Stimulated activated CD4-positive, alpha-beta T cell treated with anti-CD3 and anti-CD28 coated beads, TNF-alpha, amount 100 ng/mL, for 1 hour (primary cell): ENCODE measurements at regions not wholly inside any gene's neighbourhood (a gene's known extent, or its start where the extent isn't known, plus 50 kb on each side); places are given as distances from the start of the nearest gene placed in this dataset.
A peak's percentile ranks its signal among the peaks of the same experiment; 100 is the strongest.

Experiments
- DNase-seq, 3 donors: peaks; one replicate each; pipeline ENCODE4 v3.0.0-alpha.2; 2020; ENCODE audit warnings: low read depth in 3 of 3, low spot score in 1 of 3

DNA sequence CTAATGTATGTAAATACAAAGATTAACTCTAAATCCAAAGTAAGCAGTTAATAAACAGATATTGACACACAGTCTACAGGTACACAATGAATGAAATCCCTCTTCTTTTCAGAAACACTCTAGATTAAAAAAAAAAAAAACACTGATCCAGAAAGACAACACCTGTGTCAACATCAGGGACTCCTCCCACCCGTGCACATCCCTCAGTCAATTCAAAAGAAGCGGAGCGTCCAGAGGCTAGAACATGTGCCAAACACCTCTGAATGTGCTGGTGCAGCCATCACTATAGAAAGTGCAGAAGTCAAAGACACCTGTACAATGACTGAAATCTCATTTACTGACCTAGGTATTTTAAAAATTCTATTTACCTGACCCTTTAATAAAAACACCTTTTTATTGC is 622.6 kb upstream of the ID2 start:
- DNase-seq, result no peak

DNA sequence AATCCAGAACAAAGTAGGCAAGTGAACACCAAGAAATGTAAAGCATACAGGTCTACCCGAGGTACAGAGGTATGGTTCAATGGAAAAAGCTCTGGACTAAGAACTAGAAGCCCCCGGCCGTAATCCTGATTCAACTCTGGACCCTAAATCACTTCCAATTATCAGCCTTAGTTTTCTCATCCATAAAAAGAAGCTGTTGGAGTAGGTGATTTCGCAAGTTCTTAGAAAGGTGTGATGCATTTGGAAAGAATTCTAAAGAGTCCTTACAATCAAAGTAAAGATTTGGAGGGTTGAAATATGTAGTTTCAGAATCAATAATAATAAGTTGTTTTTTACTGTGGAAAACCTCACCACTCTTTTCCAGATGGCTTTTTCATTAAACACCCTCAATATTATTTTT is 622.1 kb upstream of the ID2 start:
- no peak for DNase-seq

DNA sequence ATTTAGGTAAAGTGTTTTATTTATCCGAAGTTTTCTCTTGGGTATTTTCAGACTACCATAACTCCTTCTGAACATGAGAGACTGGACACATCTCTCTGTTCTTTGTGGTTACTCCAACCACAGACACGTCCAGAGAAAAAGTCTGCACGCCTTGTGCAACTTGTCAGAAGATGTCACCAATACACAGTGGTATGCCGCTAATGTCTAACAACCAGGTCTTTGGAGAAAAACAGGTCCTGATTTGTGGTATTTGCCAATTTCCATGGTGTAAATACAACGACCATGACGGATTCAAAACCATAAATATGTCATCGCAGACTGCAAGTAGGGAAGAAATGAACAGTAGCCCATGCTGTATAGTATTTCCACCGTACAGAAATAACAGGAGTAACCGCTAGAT is 620.6 kb upstream of the ID2 start:
- no peak for DNase-seq

DNA sequence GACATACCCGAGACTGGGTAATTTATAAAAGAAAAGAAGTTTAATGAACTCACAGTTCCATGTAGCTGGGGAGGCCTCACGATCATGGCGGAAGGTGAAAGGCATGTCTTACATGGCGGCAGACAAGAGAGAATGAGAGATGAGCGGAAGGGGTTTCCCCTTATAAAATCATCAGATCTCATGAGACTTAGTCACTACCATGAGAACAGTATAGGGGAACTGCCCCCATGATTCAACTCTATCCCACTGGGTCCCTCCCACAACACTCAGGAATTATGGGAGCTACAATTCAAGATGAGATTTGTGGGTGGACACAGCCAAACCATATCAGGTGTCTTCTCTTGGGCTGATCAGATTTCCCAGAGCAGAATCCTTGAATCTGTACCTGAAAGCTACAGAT is 617.3 kb upstream of the ID2 start:
- DNase-seq, result no peak

DNA sequence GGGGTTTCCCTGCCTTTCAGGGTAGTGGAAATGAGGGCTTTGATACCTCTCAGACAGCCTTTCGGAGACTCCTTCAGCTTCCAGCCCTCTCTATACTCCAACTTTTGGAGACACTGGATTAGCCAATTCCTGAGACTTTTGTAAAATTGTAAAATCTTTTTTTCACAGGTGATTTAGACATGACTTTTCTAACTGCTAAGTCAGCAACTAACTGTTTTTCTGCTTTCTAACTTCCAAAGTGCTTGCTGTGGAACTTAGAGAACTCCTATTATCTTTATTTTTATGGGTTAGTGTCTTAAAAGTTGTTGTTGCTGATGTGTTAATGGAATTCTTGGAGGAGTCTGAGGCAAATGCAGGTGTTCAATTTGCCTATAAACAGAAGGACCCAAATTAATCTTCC is 616.7 kb upstream of the ID2 start:
- DNase-seq, result no peak

DNA sequence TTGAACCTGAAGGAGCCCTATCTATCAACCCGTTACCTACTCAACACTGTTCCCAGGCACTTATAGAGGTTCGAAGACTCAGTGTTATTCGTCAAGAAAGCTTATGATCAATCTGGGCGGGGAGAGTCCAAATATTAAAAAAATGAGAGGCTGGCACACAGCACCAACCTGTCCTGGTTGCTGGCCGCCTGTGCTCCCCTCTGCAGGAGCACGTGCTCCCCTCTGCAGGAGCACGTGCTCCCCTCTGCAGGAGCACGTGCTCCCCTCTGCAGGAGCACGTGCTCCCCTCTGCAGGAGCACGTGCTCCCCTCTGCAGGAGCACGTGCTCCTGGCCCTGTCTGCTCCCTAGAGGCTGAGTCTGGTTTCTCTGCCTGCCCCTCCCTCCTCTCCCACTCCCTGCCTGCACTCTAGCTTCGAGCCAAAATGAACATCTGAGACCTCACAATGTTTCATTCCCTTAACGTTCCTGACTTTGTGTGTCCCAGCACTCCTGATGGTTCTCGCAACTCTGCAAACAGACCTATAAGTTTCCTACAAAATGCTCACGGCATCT is 614.0 kb upstream of the ID2 start:
- no peak for DNase-seq

DNA sequence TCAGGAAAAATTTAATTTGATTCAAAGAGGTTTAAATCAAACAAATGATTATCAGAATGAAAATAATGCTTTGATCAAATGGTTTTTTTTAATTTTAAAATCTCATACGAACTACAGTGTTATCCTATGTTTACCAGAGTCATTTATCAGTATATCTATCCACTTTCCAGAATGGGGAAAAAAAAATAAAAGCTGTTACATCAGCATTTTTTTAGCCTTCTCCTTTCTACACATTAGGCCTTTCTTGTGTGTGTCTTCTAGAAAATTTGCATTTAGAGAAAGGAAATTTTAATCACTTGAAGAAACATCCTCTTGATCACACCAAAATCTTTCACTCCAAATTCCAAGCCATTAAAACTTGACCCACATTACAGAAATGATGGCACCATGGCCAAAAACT is 608.9 kb upstream of the ID2 start:
- DNase-seq, result no peak

DNA sequence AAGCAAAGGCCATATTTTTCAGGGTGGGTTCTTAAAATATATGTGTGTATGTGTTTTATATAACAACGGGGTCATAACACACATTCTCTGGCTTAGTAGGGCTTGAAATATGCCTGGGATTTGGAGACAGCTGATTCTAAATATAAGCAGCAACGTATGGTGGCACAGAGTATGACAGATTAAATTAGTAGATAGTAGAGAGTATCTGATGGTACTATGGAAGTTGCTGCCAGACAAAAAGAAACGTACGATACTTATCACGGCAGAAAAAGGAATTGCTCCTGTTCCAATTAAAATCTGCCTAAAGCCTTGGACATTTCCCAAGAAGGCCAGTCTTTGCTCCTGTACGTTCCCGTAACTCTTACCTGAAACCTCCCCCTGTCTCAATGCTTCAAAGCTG is 607.9 kb upstream of the ID2 start:
- DNase-seq, result no peak

DNA sequence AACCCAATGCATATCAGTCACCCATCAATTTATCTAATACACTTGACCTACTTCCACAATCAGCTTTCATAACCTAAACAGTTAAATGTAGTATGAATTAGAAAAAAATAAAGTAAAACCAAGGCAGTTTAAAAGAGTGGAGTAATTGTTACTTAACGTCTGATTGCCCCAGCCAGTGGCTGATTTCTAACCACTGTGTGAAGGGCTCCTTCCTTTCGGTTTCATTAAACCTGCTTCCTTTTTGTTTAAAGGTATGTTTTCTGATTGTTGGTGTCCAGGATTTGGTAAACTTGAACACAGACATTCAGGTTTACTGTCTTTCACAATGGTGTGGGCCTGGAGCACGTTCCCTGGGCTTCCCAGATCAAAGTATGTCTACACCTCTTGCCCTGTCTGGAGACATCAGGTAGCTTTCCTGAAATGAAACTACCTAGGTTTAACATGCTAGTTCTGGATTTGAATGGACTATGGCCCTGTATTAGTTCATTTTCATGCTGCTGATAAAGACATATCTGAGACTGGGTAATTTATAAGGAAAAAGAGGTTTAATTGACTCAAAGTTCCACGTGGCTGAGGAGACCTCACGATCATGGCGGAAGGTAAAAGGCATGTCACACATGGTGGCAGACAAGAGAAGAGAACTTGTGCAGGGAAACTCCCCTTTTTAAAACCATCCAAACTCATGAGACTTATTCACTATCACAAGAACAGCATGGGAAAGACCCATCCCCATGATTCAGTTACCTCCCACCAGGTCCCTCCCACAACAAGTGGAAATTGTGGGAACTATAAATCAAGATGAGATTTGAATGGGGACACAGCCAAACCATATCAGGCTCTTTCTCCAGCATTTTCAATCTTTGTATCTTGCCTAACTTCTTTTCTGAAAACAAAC is 605.2 kb upstream of the ID2 start:
- no peak for DNase-seq

DNA sequence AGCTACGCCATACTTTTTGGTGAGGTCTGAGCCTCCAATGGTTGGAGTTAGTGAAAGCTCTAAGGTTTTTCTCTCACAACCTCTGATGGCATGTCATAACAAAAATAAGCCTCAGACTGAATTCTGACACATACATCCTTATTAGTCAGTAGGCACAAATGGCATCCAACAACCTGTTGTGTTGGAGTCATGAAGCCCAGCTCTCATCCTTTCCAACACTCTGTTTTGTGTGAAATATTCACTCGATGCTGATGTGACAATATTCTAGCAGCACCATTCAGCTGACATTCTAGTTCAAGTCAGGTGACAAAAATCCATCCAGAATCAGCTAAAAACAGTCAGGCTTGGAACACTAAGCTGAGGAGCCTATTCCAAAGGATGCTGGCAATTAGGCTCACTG is 603.2 kb upstream of the ID2 start:
- no peak for DNase-seq

DNA sequence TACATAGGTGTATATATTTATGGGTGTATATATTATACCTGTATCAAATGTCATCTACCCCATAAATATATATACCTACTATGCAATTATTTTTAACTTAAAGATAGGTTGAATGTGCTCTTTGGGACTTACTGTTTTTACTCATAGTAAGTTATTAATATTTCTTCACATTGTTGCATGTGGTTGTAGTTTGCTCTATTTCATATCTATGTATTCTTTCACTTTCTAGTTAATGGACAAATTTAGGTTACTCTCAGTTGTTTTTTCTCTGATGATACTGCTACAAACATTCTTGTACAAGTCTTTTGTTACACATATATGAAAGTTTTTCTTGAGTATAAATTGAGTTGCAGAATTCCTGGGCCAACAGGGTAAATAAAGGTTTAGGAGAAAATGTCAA is 601.8 kb upstream of the ID2 start:
- no peak for DNase-seq

DNA sequence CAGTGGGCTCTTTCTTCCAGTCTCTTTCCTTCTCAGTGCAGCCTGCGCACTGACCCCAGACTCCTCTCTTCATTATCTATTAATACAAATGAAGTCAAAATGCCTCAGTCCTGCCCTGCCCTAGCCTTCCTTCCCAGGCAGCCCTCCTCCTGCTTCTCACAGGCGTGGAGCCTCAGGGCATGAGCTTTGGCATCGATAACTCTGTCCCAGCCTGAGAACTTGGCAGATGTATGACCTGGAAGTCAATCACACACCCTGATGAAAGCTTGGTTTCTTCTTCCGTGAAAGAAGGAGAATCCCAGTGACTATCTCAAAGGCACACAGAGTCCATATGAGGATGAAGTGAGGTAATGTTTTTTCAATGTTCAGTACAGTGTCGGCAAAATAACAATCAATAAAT is 600.7 kb upstream of the ID2 start:
- DNase-seq, result no peak

DNA sequence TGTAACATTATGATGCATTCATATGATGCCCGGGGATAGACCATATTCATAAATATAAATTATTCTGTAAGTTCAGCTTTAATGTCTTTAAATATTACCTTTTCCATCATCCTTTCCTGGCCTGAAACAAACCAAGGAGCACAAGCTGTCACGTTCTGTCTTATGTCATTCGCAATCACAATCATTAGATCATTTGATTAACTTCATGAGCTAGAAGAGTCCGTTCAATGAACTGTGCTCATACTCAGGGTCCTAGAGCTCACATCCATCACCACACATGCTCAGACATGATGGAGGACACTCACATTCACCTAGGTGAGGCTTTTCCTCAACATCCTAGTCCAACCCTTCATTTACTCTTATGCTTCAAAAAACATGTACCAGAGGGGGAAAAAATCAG is 599.0 kb upstream of the ID2 start:
- no peak for DNase-seq

DNA sequence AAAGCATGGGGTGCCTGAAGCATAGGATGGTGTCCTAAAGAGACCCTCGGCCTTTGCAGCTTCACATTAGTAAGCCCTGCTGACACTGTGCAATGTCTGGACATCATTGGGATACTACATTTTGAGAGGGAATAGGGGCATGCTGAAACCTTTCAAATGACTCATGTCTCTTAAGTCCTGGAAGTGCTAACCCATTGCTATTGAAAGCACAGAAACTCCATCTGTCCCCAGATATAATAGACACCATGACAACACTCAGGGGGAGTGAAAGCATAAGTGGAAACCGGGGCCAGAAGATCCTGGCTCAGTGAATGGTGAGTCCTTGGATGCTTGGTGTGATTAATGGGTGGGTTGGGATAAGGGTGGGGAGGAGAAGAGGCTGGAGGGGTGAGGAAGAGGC is 595.5 kb upstream of the ID2 start:
- DNase-seq, result no peak

DNA sequence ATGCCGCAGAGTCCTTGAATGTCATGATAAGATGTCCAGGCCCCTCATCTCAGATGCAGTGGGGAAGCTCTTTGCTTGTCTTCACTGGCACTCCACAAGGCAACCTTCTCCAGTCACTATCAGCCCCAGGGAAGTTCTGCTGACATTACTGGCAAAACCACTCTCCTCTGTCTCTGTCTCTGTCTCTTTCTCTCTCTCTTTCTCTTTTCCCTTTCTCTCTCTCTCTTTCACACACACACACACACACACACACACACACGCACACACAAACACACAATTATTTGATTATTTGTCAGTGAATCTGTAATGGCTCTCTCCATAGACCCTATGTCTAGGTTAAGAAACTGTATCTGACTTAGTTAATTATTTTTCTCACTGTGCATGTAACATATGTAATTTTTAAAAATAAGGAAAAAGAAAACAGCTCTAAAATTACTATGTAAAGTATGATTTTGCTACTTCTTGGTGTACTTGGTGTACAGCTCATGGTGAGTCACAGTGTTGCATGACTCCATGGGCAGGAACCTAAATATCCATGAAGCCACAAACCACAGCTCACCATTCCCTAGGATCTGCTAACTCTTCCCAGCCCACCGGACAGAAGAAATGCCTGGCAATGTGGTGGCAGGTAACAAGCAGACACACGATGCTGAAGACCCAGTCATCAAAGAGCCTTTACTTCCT is 594.9 kb upstream of the ID2 start:
- DNase-seq, result no peak

DNA sequence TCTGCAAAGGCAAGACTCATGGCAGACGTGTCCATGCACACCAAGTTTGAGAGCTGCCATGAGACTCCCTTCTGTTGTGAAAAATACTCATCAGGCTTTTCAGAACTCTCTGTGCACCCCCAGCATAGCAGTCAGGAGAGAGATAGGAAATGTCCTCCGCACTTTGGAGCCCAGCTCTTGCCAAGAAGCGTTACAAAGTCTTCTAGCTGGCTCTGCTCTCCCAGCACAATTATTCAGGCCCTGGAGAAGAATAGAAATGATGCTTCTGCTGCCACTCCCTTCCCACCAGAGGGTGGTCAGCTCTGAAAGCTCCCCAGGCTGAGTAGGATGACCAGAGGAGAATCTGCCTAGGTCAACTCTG is 594.4 kb upstream of the ID2 start:
- DNase-seq, result no peak

DNA sequence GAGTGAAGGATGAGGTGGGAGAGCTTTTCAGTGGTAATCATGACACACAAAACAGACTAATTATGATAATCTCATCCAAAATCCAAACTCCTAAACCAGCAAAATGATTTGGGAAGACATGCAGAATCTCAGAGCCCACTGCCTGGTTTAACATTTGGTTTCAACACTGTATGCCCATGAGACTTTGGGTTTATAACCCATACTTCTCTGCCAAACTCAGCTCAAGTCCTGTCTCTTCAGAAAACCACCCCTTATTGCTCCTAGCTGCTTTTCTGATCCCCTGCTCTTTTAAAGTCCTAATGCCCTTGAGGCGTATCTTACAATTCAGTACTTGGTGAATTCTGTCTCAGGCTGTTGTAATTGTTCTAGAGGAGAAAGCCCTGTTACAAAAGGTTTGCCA is 593.0 kb upstream of the ID2 start:
- DNase-seq, result no peak

DNA sequence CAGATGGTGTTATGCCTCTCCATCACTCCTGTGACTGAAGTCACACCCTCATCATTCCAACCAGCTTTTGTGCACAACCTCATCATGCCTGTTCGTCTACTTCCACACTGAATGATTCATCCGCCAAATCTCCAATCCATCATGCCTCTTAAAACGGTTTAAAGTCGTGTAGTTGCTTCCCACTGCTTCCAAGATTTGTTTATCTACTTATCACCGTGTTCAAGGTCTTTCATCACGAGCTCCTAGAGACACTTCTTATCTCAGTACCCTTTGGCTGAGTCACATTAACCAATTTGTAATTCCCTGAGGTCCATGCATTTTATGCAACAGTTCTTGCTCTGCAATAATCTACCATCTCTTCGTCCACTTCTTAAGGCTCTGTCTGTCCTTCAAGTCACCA is 592.3 kb upstream of the ID2 start:
- no peak for DNase-seq

DNA sequence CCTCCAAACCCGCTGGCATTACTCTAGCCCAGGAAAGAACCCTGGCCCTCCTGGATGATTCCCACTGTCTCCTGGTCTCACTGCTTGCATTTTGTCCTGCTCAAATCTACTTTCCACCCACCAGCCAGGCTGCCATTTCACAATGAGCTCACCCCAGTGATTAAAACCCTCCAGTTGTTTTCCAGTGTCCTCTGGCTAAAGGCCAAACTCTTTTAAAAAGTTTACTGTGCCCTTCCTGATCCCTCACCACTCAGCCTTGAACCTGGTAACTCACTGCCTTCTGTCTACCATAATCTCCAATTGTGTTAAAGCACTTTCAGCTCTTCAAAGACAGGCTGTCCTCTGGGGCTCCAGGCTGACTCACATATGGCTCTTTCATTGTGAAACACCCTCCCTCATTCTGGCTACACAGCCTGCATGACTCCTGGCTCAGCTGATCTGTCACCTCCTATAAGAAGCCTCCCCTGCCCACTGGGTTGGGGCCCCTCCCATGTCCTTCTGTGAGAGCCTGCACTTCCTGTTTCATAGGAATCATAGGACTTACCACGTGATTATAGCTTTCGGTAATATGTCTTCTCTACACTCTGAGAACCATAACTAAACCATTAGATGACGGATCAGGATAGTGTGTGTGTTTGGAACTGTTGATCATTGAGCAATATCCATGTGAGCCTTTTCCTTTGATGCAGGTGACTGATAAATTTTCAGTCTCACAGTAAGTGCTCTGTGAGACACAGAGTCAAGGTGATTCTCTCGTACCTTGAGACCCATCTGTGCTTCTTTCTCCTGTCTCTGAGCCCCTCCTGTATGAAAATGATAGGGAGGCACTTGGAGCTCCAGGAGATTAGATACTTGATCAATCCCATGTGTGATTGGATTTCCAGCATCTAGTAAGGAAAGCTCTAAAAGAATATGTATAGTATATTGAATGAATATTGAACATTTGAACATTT is 590.8 kb upstream of the ID2 start:
- peak in 1 of 3 donors; percentile 18 for DNase-seq

DNA sequence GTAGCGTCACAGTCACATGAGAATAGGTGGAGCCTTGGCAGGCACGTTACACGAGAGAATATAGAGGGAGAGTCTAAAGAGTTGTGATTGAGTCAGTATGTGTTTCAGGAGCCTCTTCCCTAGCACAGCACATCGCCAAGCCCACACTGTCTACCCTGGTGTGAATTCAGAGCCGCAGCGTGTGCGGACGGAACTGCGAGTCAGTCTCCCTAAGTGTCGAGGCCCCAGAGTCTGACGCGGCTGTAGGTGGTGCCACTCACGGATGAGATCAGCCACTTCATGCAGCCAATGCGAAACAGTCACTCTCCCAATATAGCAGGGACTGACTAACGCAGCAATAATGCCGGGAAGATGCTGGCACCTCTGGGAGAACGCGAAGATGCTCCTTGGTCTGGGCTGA is 587.3 kb upstream of the ID2 start:
- no peak for DNase-seq

DNA sequence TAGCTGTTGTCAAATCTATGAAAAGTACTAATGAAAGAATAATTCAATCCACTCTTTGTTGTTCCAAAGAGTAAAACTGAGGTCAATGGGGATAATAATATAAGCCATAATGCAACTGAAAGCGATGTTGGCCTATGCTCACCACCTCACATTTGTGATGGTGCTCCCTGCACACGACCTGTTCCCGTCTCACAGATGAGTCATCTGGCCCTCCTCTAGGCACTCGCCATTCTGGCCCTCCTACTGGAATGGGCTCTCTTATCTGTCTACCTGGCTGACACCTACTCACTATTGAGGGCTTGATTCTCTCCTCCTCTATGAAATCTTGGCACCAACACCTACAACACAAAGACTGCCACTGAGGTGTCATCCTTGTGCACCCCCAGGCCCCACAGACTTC is 585.9 kb upstream of the ID2 start:
- no peak for DNase-seq

DNA sequence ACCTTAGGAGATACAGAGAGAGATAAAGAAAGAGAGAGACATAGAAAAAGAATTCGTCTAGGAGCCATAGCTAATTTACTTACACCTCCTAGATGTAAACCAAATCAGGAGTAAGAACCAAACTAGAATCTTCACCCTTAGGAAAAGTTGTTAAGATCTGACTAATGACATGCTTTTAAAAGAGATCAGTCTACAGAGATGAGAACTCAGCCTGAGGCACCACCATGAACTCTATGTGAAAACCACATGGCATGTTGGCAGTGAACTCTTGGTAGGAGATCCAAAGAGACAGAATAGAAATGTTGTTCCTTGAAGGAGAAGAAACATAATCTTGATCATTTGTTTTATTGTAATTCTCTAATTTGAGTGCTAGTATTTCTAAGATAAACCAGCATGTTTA is 585.4 kb upstream of the ID2 start:
- no peak for DNase-seq
